Prostate gland (tissue), 2 donors: ENCODE measurements at regions not wholly inside any gene's neighbourhood (a gene's known extent, or its start where the extent isn't known, plus 50 kb on each side); places are given as distances from the start of the nearest gene placed in this dataset.
A peak's percentile ranks its signal among the peaks of the same experiment; 100 is the strongest.

Source experiments
- DNase-seq: peaks from one replicate; pipeline ENCODE4 v3.0.0-alpha.2; 2019; ENCODE audit warnings: low spot score
- H3K27ac ChIP-seq, 2 donors: fragments of 200-600 bp; sonication (generic); 2 replicates each; pipeline ENCODE4 v1.5.1; 2017 to 2019
- H3K27me3 ChIP-seq: fragments of 200-600 bp; sonication (generic); replicated peaks from 2 replicates; pipeline ENCODE4 v1.5.1; 2019; ENCODE audit not compliant: insufficient read depth
- H3K36me3 ChIP-seq, 2 donors: fragments of 200-600 bp; sonication (generic); 1 replicate in 1 of 2; 2 replicates in 1 of 2; pipeline versions ENCODE4 v1.5.1 to v1.8.1; 2017 to 2019
- H3K4me1 ChIP-seq: fragments of 200-600 bp; sonication (generic); replicated peaks from 2 replicates; pipeline ENCODE4 v1.5.1; 2019
- H3K4me3 ChIP-seq, 2 donors: fragments of 200-600 bp; sonication (generic); 2 replicates each; pipeline ENCODE4 v1.5.1; 2017 to 2019
- H3K9me3 ChIP-seq: fragments of 200-600 bp; sonication (generic); 2 replicates; pipeline ENCODE4 v1.5.1; 2017
- CTCF ChIP-seq, 4 experiments: fragments of 200-600 bp in 2 of 4; fragments of 450-650 bp in 2 of 4; sonication (generic) in 2 of 4; IDR thresholded peaks; 1 replicate in 3 of 4; 2 replicates in 1 of 4; pipeline ENCODE4 v1.5.1; 2016 to 2019; ENCODE audit warnings: antibody characterized with exemption in 4 of 4, mild to moderate bottlenecking in 2 of 4, moderate library complexity in 2 of 4
- POLR2A ChIP-seq: fragments of 450-650 bp; IDR thresholded peaks from one replicate; pipeline ENCODE4 v1.6.1; 2016; ENCODE audit warnings: antibody characterized with exemption, mild to moderate bottlenecking
- POLR2AphosphoS5 ChIP-seq: sonication (generic); formaldehyde crosslinking; IDR thresholded peaks from one replicate; pipeline ENCODE4 v1.6.1; 2017; ENCODE audit warnings: antibody characterized with exemption
- WGBS: methylation state at CpG from one replicate; pipeline ENCODE4 v1.1.5; 2018; 5-methylcytosine and 5-hydroxymethylcytosine counted together
- intact Hi-C: fragments of 100-400 bp; cut with DNase I; formaldehyde crosslinking; loops from one replicate; pipeline ENCODE4 v1.14.2; 2022

GRCh38 chrY:14300775-14301174 is 223.6 kb upstream of the NLGN4Y start:
- Histone ChIP-seq H3K9me3 (no peaks in the 10 kb centered on the region), H3K27me3 (no peaks in the 10 kb centered on the region), H3K4me3 (no peak overlapping the region), H3K27ac (no peak overlapping the region), H3K4me1 (no peaks in the 10 kb centered on the region), H3K36me3 (no peaks in the 10 kb centered on the region)
- WGBS = 80% methylated on average over 4 of the region's 4 CpGs
- intact Hi-C loops = no loop called here
- TF ChIP-seq POLR2A (no peak), CTCF (IDR thresholded peaks at IDR 0.05) (no peak), POLR2AphosphoS5 (no peak)
- no peak for DNase-seq

- 60% methylated on average over 3 of the region's 3 CpGs for WGBS
Observed at GRCh38 chrY:14301552-14301951, 222.8 kb upstream of the NLGN4Y start.

GRCh38 chrY:14328677-14329345 is 195.5 kb upstream of the NLGN4Y start:
- no peak overlapping the region for H3K27ac ChIP-seq
- TF ChIP-seq POLR2AphosphoS5 = peak; percentile 32
- no peak for TF ChIP-seq POLR2A
- TF ChIP-seq CTCF (IDR thresholded peaks at IDR 0.05) = peak in 1 of 4 experiments; percentile 13
- H3K9me3 ChIP-seq = no peaks in the 10 kb centered on the region
- no peaks in the 10 kb centered on the region for H3K27me3 ChIP-seq
- peak; percentile 53 for DNase-seq
- H3K36me3 ChIP-seq = no peaks in the 10 kb centered on the region
- intact Hi-C loops = no loop called here
- H3K4me3 ChIP-seq = no peak overlapping the region
- no peaks in the 10 kb centered on the region for H3K4me1 ChIP-seq

More at GRCh38 chrY:14301552-14301951, 222.8 kb upstream of the NLGN4Y start:
- H3K4me3 ChIP-seq = no peak overlapping the region
- no peaks in the 10 kb centered on the region for H3K36me3 ChIP-seq
- no peak for DNase-seq
- H3K27ac ChIP-seq = no peak overlapping the region
- intact Hi-C loops = no loop called here
- TF ChIP-seq POLR2A (no peak), POLR2AphosphoS5 (no peak), CTCF (IDR thresholded peaks at IDR 0.05) (no peak)
- no peaks in the 10 kb centered on the region for H3K4me1 ChIP-seq
- no peaks in the 10 kb centered on the region for H3K9me3 ChIP-seq
- H3K27me3 ChIP-seq = no peaks in the 10 kb centered on the region

- no peak for TF ChIP-seq POLR2AphosphoS5
- TF ChIP-seq POLR2A = no peak
- no peak for TF ChIP-seq CTCF (IDR thresholded peaks at IDR 0.05)
- Histone ChIP-seq H3K4me1 (no peaks in the 10 kb centered on the region), H3K9me3 (no peaks in the 10 kb centered on the region), H3K4me3 (no peak overlapping the region), H3K27ac (no peak overlapping the region), H3K36me3 (no peaks in the 10 kb centered on the region), H3K27me3 (no peaks in the 10 kb centered on the region)
- no peak for DNase-seq
- intact Hi-C loops = no loop called here
Observed at GRCh38 chrY:14330362-14330761, 194.0 kb upstream of the NLGN4Y start.

GRCh38 chrY:14339524-14339923 is 184.8 kb upstream of the NLGN4Y start:
- intact Hi-C loops = no loop called here
- no peaks in the 10 kb centered on the region for H3K9me3 ChIP-seq
- no peak overlapping the region for H3K4me3 ChIP-seq
- H3K27ac ChIP-seq = no peak overlapping the region
- no peak for DNase-seq
- no peaks in the 10 kb centered on the region for H3K36me3 ChIP-seq
- no peak for TF ChIP-seq POLR2AphosphoS5
- TF ChIP-seq CTCF (IDR thresholded peaks at IDR 0.05) = no peak
- no peak for TF ChIP-seq POLR2A
- H3K27me3 ChIP-seq = no peaks in the 10 kb centered on the region
- H3K4me1 ChIP-seq = no peaks in the 10 kb centered on the region
- 87% methylated on average over 4 of the region's 4 CpGs for WGBS
